Ovary (tissue), 3 donors: ENCODE measurements at regions not wholly inside any gene's neighbourhood (a gene's known extent, or its start where the extent isn't known, plus 50 kb on each side); places are given as distances from the start of the nearest gene placed in this dataset.

ENCODE experiments used
- EP300 ChIP-seq: sonication (generic); formaldehyde crosslinking; IDR thresholded peaks from one replicate; pipeline ENCODE4 v1.6.1; 2017; ENCODE audit warnings: antibody characterized with exemption
- POLR2A ChIP-seq: fragments of 450-650 bp; IDR thresholded peaks from one replicate; pipeline ENCODE4 v1.6.1; 2017; ENCODE audit warnings: antibody characterized with exemption, mild to moderate bottlenecking, moderate library complexity
- TF ChIP-seq, protein P1 (sequence below), 3 donors: fragments of 450-650 bp in 2 of 3; fragments of 200-600 bp in 1 of 3; IDR thresholded peaks; one replicate each; pipeline versions ENCODE4 v1.5.1 to v1.8.0; 2016 to 2022; ENCODE audit warnings: antibody characterized with exemption in 3 of 3, mild to moderate bottlenecking in 1 of 3
- donor health status: DM: no; HTN: no; CAD: no.

DNA sequence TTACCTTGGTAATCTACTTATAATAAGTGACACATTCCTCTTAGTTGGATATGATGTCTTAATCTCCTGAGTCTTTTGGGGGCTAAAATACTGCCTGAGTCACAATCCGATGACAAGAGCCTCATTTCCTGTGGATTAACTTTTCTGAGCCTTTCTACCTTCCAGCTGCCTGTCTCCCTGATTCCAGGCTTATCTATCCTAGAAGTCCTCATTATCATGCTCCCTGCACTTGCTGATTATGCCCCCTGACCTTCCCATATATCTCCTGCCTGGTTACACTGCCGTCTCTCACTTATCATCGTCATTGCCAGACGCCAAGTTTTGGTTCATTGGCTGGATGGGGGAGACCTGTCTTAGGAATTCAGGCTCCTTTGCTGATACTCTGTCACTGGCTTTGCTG lies 727.4 kb upstream of the CA10 start:
- TF ChIP-seq, protein P1, sequence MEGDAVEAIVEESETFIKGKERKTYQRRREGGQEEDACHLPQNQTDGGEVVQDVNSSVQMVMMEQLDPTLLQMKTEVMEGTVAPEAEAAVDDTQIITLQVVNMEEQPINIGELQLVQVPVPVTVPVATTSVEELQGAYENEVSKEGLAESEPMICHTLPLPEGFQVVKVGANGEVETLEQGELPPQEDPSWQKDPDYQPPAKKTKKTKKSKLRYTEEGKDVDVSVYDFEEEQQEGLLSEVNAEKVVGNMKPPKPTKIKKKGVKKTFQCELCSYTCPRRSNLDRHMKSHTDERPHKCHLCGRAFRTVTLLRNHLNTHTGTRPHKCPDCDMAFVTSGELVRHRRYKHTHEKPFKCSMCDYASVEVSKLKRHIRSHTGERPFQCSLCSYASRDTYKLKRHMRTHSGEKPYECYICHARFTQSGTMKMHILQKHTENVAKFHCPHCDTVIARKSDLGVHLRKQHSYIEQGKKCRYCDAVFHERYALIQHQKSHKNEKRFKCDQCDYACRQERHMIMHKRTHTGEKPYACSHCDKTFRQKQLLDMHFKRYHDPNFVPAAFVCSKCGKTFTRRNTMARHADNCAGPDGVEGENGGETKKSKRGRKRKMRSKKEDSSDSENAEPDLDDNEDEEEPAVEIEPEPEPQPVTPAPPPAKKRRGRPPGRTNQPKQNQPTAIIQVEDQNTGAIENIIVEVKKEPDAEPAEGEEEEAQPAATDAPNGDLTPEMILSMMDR (IDR thresholded peaks at IDR 0.05), result no peak
- no peak for TF ChIP-seq POLR2A
- no peak for TF ChIP-seq EP300
